Loucy (cell line): ENCODE measurements at regions not wholly inside any gene's neighbourhood (a gene's known extent, or its start where the extent isn't known, plus 50 kb on each side); places are given as distances from the start of the nearest gene placed in this dataset.

Experiments
- H2AFZ ChIP-seq: fragments of 200-600 bp; sonication (generic); 2 replicates; pipeline ENCODE4 v1.6.0; 2016; ENCODE audit warnings: antibody characterized with exemption, mild to moderate bottlenecking, low read length, moderate library complexity
- H3F3A ChIP-seq: fragments of 200-600 bp; 2 replicates; pipeline ENCODE4 v1.6.0; 2016; ENCODE audit warnings: antibody characterized with exemption, low read depth, mild to moderate bottlenecking
- H3K27me3 ChIP-seq: fragments of 200-600 bp; sonication (generic); 2 replicates; pipeline ENCODE4 v1.6.1; 2014; ENCODE audit warnings: low read length, mild to moderate bottlenecking; ENCODE audit not compliant: insufficient read depth, poor library complexity, severe bottlenecking
- H3K36me3 ChIP-seq: fragments of 200-600 bp; sonication (generic); 2 replicates; pipeline ENCODE4 v1.6.1; 2016; ENCODE audit warnings: low read length; ENCODE audit not compliant: insufficient read depth
- H3K4me1 ChIP-seq: fragments of 200-600 bp; sonication (generic); 2 replicates; pipeline ENCODE4 v1.5.1; 2014; ENCODE audit warnings: low read length, mild to moderate bottlenecking; ENCODE audit not compliant: insufficient read depth, poor library complexity, severe bottlenecking
- H3K4me2 ChIP-seq: fragments of 200-600 bp; sonication (generic); 2 replicates; pipeline ENCODE4 v1.6.0; 2014; ENCODE audit warnings: antibody characterized with exemption, low read length, low read depth, mild to moderate bottlenecking; ENCODE audit not compliant: poor library complexity, severe bottlenecking
- H3K4me3 ChIP-seq: fragments of 200-600 bp; sonication (generic); 2 replicates; pipeline ENCODE4 v1.5.1; 2014; ENCODE audit warnings: low read length, mild to moderate bottlenecking, mixed read lengths; ENCODE audit not compliant: poor library complexity, severe bottlenecking
- H3K79me2 ChIP-seq: fragments of 200-600 bp; sonication (generic); 2 replicates; pipeline ENCODE4 v1.6.1; 2014; ENCODE audit warnings: low read length; ENCODE audit not compliant: insufficient read depth
- H3K9ac ChIP-seq: fragments of 200-600 bp; sonication (generic); 2 replicates; pipeline ENCODE4 v1.6.0; 2014; ENCODE audit warnings: mild to moderate bottlenecking, low read depth, low read length, moderate library complexity; ENCODE audit not compliant: poor library complexity, severe bottlenecking
- H3K9me2 ChIP-seq: fragments of 200-600 bp; sonication (generic); replicated peaks from 2 replicates; pipeline ENCODE4 v1.6.1; 2016; ENCODE audit warnings: low read depth, low read length, mixed read lengths
- H3K9me3 ChIP-seq: fragments of 200-600 bp; sonication (generic); 2 replicates; pipeline ENCODE4 v1.6.1; 2014; ENCODE audit warnings: mild to moderate bottlenecking, antibody characterized with exemption, low read length, low read depth; ENCODE audit not compliant: insufficient read depth
- H4K20me1 ChIP-seq: fragments of 200-600 bp; sonication (generic); 2 replicates; pipeline ENCODE4 v1.6.0; 2014; ENCODE audit warnings: antibody characterized with exemption, low read length, mild to moderate bottlenecking; ENCODE audit not compliant: insufficient read depth, poor library complexity, severe bottlenecking
- EZH2phosphoT487 ChIP-seq: fragments of 200-600 bp; IDR thresholded peaks from 2 replicates; pipeline ENCODE4 v1.6.1; 2018; ENCODE audit warnings: antibody characterized with exemption, mild to moderate bottlenecking, moderate library complexity, borderline replicate concordance
- TF ChIP-seq, protein P1 (sequence below): fragments of 200-600 bp; sonication (generic); conservative IDR thresholded peaks from 2 replicates; pipeline ENCODE4 v1.5.1; 2014; ENCODE audit warnings: mild to moderate bottlenecking, antibody characterized with exemption, low read length

DNA sequence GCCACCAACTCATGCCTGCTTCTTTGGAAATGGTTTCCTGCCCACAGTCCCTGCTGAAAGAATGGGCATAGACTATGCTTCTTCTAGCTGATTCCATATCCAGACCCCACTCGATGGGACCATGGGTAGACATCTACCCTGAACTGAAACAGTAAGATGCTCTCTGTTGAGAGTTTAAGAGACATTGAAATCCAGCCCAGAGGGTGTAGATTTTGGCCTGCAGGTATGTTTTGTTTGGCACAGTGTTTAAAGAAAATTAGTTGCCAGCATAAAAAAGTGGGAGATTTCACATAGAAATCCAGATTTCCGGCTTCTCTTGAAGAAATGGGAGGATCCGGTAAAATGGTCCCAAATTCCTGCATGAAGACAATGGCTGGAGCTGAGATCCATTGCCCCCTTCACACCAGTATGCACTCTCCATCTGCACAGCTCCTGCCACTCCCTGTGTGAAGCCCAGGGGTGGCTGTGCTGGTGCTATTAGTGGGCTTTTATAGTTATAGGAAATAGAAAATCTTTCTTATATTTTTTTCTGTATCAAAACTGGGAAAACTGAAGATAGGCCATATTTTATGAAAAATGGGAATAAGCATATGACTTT, 218.1 kb downstream of the PTEN start:
- Histone ChIP-seq H3K4me3 (no peak overlapping the region), H3K4me2 (no peak overlapping the region), H3K27me3 (no peaks in the 10 kb centered on the region), H3K79me2 (no peaks in the 10 kb centered on the region), H2AFZ (no peak overlapping the region), H4K20me1 (no peaks in the 10 kb centered on the region), H3F3A (no peaks in the 10 kb centered on the region), H3K9ac (no peak overlapping the region), H3K9me2 (no peaks in the 10 kb centered on the region), H3K36me3 (no peaks in the 10 kb centered on the region), H3K4me1 (peaks cover 8% of the 10 kb centered on the region), H3K9me3 (no peaks in the 10 kb centered on the region)
- no peak for TF ChIP-seq EZH2phosphoT487
- TF ChIP-seq, protein P1, sequence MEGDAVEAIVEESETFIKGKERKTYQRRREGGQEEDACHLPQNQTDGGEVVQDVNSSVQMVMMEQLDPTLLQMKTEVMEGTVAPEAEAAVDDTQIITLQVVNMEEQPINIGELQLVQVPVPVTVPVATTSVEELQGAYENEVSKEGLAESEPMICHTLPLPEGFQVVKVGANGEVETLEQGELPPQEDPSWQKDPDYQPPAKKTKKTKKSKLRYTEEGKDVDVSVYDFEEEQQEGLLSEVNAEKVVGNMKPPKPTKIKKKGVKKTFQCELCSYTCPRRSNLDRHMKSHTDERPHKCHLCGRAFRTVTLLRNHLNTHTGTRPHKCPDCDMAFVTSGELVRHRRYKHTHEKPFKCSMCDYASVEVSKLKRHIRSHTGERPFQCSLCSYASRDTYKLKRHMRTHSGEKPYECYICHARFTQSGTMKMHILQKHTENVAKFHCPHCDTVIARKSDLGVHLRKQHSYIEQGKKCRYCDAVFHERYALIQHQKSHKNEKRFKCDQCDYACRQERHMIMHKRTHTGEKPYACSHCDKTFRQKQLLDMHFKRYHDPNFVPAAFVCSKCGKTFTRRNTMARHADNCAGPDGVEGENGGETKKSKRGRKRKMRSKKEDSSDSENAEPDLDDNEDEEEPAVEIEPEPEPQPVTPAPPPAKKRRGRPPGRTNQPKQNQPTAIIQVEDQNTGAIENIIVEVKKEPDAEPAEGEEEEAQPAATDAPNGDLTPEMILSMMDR = no peak

DNA sequence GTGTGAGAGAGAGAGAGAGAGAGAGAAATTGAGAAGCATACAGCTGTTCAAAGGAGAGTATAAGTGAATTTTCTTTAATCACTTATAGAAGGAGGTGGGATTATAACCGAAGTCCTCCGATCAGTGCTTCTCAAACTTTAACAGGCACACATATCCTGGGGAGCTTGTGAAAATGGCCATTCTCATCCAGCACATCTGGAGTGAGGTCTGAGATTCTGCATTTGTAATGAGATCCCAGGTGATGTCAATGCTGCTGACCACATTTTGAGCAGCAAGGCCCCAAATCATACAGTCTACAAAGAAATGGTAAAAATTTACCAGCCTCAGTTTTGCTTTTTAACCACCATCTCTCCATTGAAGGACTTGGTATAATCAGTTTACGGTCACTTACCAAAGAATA, 219.0 kb downstream of the PTEN start:
- H3K36me3 ChIP-seq = no peaks in the 10 kb centered on the region
- no peak overlapping the region for H2AFZ ChIP-seq
- H3K4me1 ChIP-seq = peaks cover 12% of the 10 kb centered on the region
- no peak for TF ChIP-seq EZH2phosphoT487
- TF ChIP-seq, protein P1 = no peak
- H3K27me3 ChIP-seq = no peaks in the 10 kb centered on the region
- no peaks in the 10 kb centered on the region for H3F3A ChIP-seq
- no peaks in the 10 kb centered on the region for H3K9me2 ChIP-seq
- H3K9me3 ChIP-seq = no peaks in the 10 kb centered on the region
- H3K79me2 ChIP-seq = no peaks in the 10 kb centered on the region
- H3K4me3 ChIP-seq = no peak overlapping the region
- H4K20me1 ChIP-seq = no peaks in the 10 kb centered on the region
- no peak overlapping the region for H3K9ac ChIP-seq
- no peak overlapping the region for H3K4me2 ChIP-seq

DNA sequence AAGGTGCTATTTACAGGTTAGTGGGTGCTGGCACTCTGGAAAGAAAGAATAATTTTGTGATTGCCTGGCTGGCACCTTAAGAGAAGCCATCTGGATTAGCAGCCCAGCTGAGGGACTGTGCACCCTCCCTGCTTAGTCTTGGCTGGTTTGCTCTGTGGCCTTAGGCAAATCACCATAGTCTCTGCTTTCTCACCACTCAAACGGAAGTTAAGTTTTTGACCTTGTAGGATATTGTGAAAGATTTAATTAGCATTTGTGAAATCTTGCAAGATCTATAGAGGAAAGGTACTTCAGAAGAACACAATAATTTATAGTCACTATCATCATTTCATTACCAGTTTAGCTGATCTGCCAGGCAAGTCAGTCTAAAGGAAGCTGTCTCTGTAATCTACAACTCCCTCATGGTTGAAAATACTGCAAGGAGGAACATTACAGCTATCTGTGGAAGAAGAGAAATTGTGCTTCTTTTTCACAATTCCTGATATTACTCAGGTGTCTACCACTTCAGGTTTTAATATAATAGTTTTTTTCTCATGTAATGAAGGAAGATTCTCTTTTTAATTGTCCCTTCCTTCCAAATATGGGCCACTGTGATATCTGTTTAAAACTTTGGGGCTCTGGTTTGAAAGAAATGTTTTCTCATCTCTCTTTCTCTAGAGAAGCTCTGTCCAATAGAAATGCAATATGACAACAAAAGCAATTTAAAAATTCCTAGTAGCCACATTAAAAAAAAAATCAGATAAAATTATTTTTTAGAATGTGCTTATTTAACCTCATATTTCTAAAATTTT, 219.6 kb downstream of the PTEN start:
- Histone ChIP-seq H3K4me1 (peaks cover 12% of the 10 kb centered on the region), H3K4me3 (no peak overlapping the region), H3K79me2 (no peaks in the 10 kb centered on the region), H3K27me3 (no peaks in the 10 kb centered on the region), H4K20me1 (no peaks in the 10 kb centered on the region), H3K4me2 (no peak overlapping the region), H3K36me3 (no peaks in the 10 kb centered on the region), H2AFZ (no peak overlapping the region), H3K9me2 (no peaks in the 10 kb centered on the region), H3K9ac (no peak overlapping the region), H3K9me3 (no peaks in the 10 kb centered on the region), H3F3A (no peaks in the 10 kb centered on the region)
- TF ChIP-seq, protein P1 = no peak
